HCT116 (cell line): ENCODE measurements at regions not wholly inside any gene's neighbourhood (a gene's known extent, or its start where the extent isn't known, plus 50 kb on each side); places are given as distances from the start of the nearest gene placed in this dataset.

Experiments
- EGR1 ChIP-seq: IDR thresholded peaks from 2 replicates; pipeline ENCODE4 v1.6.1; 2012; ENCODE audit warnings: low read depth
- ELF1 ChIP-seq: IDR thresholded peaks from 2 replicates; pipeline ENCODE4 v1.6.1; 2012; ENCODE audit warnings: low read depth, borderline replicate concordance
- EZH2 ChIP-seq: fragments of 200-600 bp; sonication (generic); IDR thresholded peaks from 2 replicates; pipeline ENCODE4 v1.6.1; 2017; ENCODE audit warnings: antibody characterized with exemption, mixed run types
- EZH2phosphoT487 ChIP-seq: fragments of 200-600 bp; IDR thresholded peaks from 2 replicates; pipeline ENCODE4 v1.6.1; 2018; ENCODE audit warnings: antibody characterized with exemption, borderline replicate concordance
- JUND ChIP-seq: IDR thresholded peaks from 2 replicates; pipeline ENCODE4 v1.6.1; 2012
- POLR2A ChIP-seq: IDR thresholded peaks from 2 replicates; pipeline ENCODE4 v1.7.0; 2011; ENCODE audit warnings: borderline replicate concordance; ENCODE audit not compliant: insufficient read depth, insufficient read length; ENCODE audit errors: extremely low read depth
- POLR2AphosphoS5 ChIP-seq: IDR thresholded peaks from 2 replicates; pipeline ENCODE4 v1.6.1; 2011; ENCODE audit warnings: mild to moderate bottlenecking, low read depth, low read length, moderate library complexity
- RAD21 ChIP-seq: IDR thresholded peaks from 2 replicates; pipeline ENCODE4 v1.6.1; 2012; ENCODE audit warnings: low read depth, mild to moderate bottlenecking
- REST ChIP-seq: IDR thresholded peaks from 2 replicates; pipeline ENCODE4 v1.6.1; 2012; ENCODE audit warnings: low read depth
- SRF ChIP-seq: IDR thresholded peaks from 2 replicates; pipeline ENCODE4 v1.6.1; 2012; ENCODE audit warnings: low read depth
- TCF7L2 ChIP-seq: IDR thresholded peaks from 2 replicates; pipeline ENCODE4 v1.7.0; 2011; ENCODE audit warnings: borderline replicate concordance, inconsistent platforms; ENCODE audit not compliant: insufficient read depth, insufficient read length; ENCODE audit errors: extremely low read depth
- YY1 ChIP-seq: IDR thresholded peaks from 2 replicates; pipeline ENCODE4 v1.6.1; 2011; ENCODE audit warnings: low read length, low read depth, moderate library complexity, mild to moderate bottlenecking; ENCODE audit not compliant: insufficient replicate concordance; ENCODE audit errors: extremely low read depth
- TF ChIP-seq, protein P1 (sequence below): IDR thresholded peaks from 2 replicates; pipeline ENCODE4 v1.6.1; 2012
- TF ChIP-seq, protein P2 (sequence below), 3 experiments: fragments of 200-600 bp in 1 of 3; sonication (generic) in 1 of 3; IDR thresholded peaks in 2 of 3; conservative IDR thresholded peaks in 1 of 3; 2 replicates each; pipeline ENCODE4 v1.5.1; 2012 to 2017; ENCODE audit warnings: low read depth in 2 of 3, low read length in 2 of 3, antibody characterized with exemption in 1 of 3, borderline replicate concordance in 1 of 3, control low read depth in 1 of 3, mild to moderate bottlenecking in 1 of 3, mixed read lengths in 1 of 3, mixed run types in 1 of 3, moderate library complexity in 1 of 3; ENCODE audit not compliant: insufficient read depth in 1 of 3

DNA sequence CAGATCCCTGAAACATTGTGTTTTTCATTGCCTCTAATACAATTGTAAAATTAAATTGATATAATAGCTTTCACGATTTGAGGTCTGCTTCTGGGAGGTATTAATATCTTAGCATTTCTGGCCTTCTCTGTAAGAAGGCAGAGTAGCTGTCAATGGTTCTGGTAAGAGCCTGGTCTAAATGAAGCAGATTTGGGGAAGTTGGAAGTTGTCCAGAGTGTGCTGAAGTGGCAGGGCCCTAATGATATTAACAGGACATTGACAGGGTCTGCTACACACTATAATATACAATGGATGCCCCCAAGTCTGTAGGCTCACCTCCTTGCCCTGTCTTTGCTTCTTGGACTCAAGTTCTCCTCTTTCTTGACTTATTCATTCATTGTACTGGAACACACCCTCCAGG, 99.5 kb downstream of the C4BPA start:
- TF ChIP-seq, protein P1, sequence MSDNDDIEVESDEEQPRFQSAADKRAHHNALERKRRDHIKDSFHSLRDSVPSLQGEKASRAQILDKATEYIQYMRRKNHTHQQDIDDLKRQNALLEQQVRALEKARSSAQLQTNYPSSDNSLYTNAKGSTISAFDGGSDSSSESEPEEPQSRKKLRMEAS, result no peak
- TF ChIP-seq ELF1 (no peak), EZH2 (no peak), RAD21 (no peak), REST (no peak), EZH2phosphoT487 (no peak), POLR2A (no peak), TCF7L2 (no peak), YY1 (no peak), POLR2AphosphoS5 (no peak), JUND (no peak), SRF (no peak), EGR1 (no peak)
- TF ChIP-seq, protein P2, sequence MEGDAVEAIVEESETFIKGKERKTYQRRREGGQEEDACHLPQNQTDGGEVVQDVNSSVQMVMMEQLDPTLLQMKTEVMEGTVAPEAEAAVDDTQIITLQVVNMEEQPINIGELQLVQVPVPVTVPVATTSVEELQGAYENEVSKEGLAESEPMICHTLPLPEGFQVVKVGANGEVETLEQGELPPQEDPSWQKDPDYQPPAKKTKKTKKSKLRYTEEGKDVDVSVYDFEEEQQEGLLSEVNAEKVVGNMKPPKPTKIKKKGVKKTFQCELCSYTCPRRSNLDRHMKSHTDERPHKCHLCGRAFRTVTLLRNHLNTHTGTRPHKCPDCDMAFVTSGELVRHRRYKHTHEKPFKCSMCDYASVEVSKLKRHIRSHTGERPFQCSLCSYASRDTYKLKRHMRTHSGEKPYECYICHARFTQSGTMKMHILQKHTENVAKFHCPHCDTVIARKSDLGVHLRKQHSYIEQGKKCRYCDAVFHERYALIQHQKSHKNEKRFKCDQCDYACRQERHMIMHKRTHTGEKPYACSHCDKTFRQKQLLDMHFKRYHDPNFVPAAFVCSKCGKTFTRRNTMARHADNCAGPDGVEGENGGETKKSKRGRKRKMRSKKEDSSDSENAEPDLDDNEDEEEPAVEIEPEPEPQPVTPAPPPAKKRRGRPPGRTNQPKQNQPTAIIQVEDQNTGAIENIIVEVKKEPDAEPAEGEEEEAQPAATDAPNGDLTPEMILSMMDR (IDR thresholded peaks at IDR 0.05 in 2 of 3, conservative IDR thresholded peaks at IDR 0.05 in 1 of 3; ENCODE audit: borderline replicate concordance in 1 of 3, insufficient read depth in 1 of 3, low read depth in 2 of 3, low read length in 2 of 3), result no peak
